ENCODE measurements at regions not wholly inside any gene's neighbourhood (a gene's known extent, or its start where the extent isn't known, plus 50 kb on each side); places are given as distances from the start of the nearest gene placed in this dataset.

DNA sequence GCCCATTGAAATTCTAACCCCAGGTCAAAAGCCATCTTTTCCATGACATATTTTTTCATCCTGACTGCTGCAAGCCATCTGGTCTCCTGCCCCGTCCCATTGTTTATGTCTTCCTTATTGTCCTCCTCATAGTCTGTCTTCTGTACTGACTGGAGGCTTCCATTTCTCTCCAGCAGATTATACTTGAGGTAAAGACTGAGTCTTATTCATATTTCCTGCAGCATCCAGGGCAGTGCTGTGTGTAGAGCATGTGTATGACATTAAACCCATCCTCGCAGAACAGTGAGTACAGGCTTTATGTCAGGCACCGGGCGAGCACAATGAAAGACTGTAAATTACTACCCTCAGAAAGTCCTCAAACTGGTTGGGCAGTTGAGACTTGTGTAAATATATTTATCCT lies 275.1 kb downstream of the C4orf33 start:
- DNase-seq (ENCODE audit: low read depth, low spot score) (no peak), FAIRE-seq (no peak)
- Histone ChIP-seq H3K4me2 (ENCODE audit: control insufficient read depth, extremely low read depth, insufficient read depth, low read depth, low read length) (no peak overlapping the region), H3K9ac (ENCODE audit: control insufficient read depth, extremely low read depth, insufficient read depth, low read length) (no peak overlapping the region), H4K20me1 (ENCODE audit: control insufficient read depth, extremely low read depth, insufficient read depth, low read length) (no peaks in the 10 kb centered on the region), H3K4me3 (ENCODE audit: control insufficient read depth in 2 of 3, extremely low read depth in 1 of 3, insufficient read depth in 2 of 3, low read depth in 1 of 3, low read length in 3 of 3) (no peak overlapping the region), H2AFZ (ENCODE audit: control insufficient read depth, low read length) (no peak overlapping the region), H3K79me2 (ENCODE audit: control insufficient read depth, insufficient read depth, low read length) (no peaks in the 10 kb centered on the region), H3K9me3 (ENCODE audit: control insufficient read depth, low read depth, low read length) (no peaks in the 10 kb centered on the region), H3K36me3 (ENCODE audit: control insufficient read depth in 2 of 2, extremely low read depth in 1 of 2, insufficient read depth in 2 of 2, low read length in 2 of 2) (no peaks in the 10 kb centered on the region), H3K27me3 (ENCODE audit: control insufficient read depth, extremely low read depth, insufficient read depth, low read length) (no peaks in the 10 kb centered on the region), H3K27ac (ENCODE audit: control insufficient read depth, insufficient read depth, low read length) (no peak overlapping the region), H3K9me1 (ENCODE audit: control insufficient read depth, extremely low read depth, insufficient read depth, low read length) (no peaks in the 10 kb centered on the region), H3K4me1 (ENCODE audit: control insufficient read depth, extremely low read depth, insufficient read depth, low read length) (no peaks in the 10 kb centered on the region)
- dilution Hi-C loops (cut with MboI; ENCODE audit: extremely low pct_ligation_motif_present, low sequenced_read_pairs): no loop called here
- no peak for TF ChIP-seq EZH2 (IDR thresholded peaks at IDR 0.05; ENCODE audit: low read length)
- TF ChIP-seq, protein P1, sequence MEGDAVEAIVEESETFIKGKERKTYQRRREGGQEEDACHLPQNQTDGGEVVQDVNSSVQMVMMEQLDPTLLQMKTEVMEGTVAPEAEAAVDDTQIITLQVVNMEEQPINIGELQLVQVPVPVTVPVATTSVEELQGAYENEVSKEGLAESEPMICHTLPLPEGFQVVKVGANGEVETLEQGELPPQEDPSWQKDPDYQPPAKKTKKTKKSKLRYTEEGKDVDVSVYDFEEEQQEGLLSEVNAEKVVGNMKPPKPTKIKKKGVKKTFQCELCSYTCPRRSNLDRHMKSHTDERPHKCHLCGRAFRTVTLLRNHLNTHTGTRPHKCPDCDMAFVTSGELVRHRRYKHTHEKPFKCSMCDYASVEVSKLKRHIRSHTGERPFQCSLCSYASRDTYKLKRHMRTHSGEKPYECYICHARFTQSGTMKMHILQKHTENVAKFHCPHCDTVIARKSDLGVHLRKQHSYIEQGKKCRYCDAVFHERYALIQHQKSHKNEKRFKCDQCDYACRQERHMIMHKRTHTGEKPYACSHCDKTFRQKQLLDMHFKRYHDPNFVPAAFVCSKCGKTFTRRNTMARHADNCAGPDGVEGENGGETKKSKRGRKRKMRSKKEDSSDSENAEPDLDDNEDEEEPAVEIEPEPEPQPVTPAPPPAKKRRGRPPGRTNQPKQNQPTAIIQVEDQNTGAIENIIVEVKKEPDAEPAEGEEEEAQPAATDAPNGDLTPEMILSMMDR (optimal IDR thresholded peaks at IDR 0.05 in 1 of 3, IDR thresholded peaks at IDR 0.05 in 1 of 3, conservative IDR thresholded peaks at IDR 0.05 in 1 of 3; ENCODE audit: extremely low read depth in 1 of 3, insufficient read depth in 2 of 3, low read length in 3 of 3): no peak

DNA sequence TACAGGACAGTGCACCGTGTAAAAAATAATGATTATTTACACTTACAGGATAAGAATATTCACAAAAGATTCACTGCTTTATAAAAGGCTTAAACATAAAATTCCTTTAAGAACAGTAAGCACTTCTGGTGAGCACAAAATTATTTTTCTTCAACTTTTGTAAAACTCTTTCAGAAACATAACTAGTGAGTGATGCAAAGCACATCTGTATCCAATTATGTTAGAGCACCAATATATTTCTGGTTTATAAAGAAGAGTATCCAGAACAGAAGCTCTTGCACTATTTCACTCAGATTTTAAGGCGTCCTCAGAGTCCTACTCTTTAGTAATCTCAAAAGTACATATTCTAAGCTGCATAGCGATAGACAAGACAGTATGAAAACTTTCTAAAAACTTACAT lies 276.0 kb downstream of the C4orf33 start:
- DNase-seq (ENCODE audit: low read depth, low spot score) (no peak), FAIRE-seq (no peak)
- Histone ChIP-seq H3K4me2 (ENCODE audit: control insufficient read depth, extremely low read depth, insufficient read depth, low read depth, low read length) (no peak overlapping the region), H4K20me1 (ENCODE audit: control insufficient read depth, extremely low read depth, insufficient read depth, low read length) (no peaks in the 10 kb centered on the region), H3K9me1 (ENCODE audit: control insufficient read depth, extremely low read depth, insufficient read depth, low read length) (no peaks in the 10 kb centered on the region), H3K4me1 (ENCODE audit: control insufficient read depth, extremely low read depth, insufficient read depth, low read length) (peaks cover 3% of the 10 kb centered on the region), H3K9ac (ENCODE audit: control insufficient read depth, extremely low read depth, insufficient read depth, low read length) (no peak overlapping the region), H3K36me3 (ENCODE audit: control insufficient read depth in 2 of 2, extremely low read depth in 1 of 2, insufficient read depth in 2 of 2, low read length in 2 of 2) (no peaks in the 10 kb centered on the region), H3K27ac (ENCODE audit: control insufficient read depth, insufficient read depth, low read length) (no peak overlapping the region), H2AFZ (ENCODE audit: control insufficient read depth, low read length) (no peak overlapping the region), H3K79me2 (ENCODE audit: control insufficient read depth, insufficient read depth, low read length) (no peaks in the 10 kb centered on the region), H3K9me3 (ENCODE audit: control insufficient read depth, low read depth, low read length) (no peaks in the 10 kb centered on the region), H3K4me3 (ENCODE audit: control insufficient read depth in 2 of 3, extremely low read depth in 1 of 3, insufficient read depth in 2 of 3, low read depth in 1 of 3, low read length in 3 of 3) (no peak overlapping the region), H3K27me3 (ENCODE audit: control insufficient read depth, extremely low read depth, insufficient read depth, low read length) (no peaks in the 10 kb centered on the region)
- dilution Hi-C loops (cut with MboI; ENCODE audit: extremely low pct_ligation_motif_present, low sequenced_read_pairs): no loop called here
- TF ChIP-seq, protein P1 (optimal IDR thresholded peaks at IDR 0.05 in 1 of 3, IDR thresholded peaks at IDR 0.05 in 1 of 3, conservative IDR thresholded peaks at IDR 0.05 in 1 of 3; ENCODE audit: extremely low read depth in 1 of 3, insufficient read depth in 2 of 3, low read length in 3 of 3): no peak
- TF ChIP-seq EZH2 (IDR thresholded peaks at IDR 0.05; ENCODE audit: low read length): no peak
